OCI-LY7 (cell line): ENCODE measurements at regions not wholly inside any gene's neighbourhood (a gene's known extent, or its start where the extent isn't known, plus 50 kb on each side); places are given as distances from the start of the nearest gene placed in this dataset.

ENCODE experiments used
- BruUV-seq: library from RNA; stranded (reverse); fragments of 400-500 nt; replicated peaks from 2 replicates; lab custom pipeline; 2021; lab: Mats Ljungman, UMichigan
- CTCF ChIA-PET: fragments of 300-600 bp; sonication (Branson Sonifier 250); formaldehyde crosslinking; loops from one replicate; lab custom pipeline; 2022; ENCODE audit warnings: antibody characterized with exemption; ENCODE audit not compliant: unreplicated experiment; lab: Charles Lee
- POLR2A ChIA-PET: fragments of 300-600 bp; sonication (Branson Sonifier 250); formaldehyde crosslinking; loops from one replicate; lab custom pipeline; 2022; ENCODE audit warnings: antibody characterized with exemption; lab: Charles Lee
- DNase-seq: peaks from one replicate; pipeline ENCODE4 v3.0.0-alpha.2; 2015; ENCODE audit warnings: low spot score
- H2AFZ ChIP-seq: fragments of 200-600 bp; sonication (generic), shearing (Covaris generic); 2 replicates; pipeline ENCODE4 v1.6.1; 2014; ENCODE audit warnings: mild to moderate bottlenecking, antibody characterized with exemption, low read length, moderate library complexity
- H3K27ac ChIP-seq: fragments of 200-600 bp; sonication (generic); 2 replicates; pipeline ENCODE4 v1.5.1; 2014; ENCODE audit warnings: mixed run types, low read depth, mild to moderate bottlenecking, moderate library complexity, low read length, inconsistent platforms; ENCODE audit not compliant: poor library complexity, severe bottlenecking
- H3K36me3 ChIP-seq: fragments of 200-600 bp; sonication (generic); 2 replicates; pipeline ENCODE4 v1.6.1; 2014; ENCODE audit warnings: mild to moderate bottlenecking, antibody characterized with exemption, low read length, moderate library complexity, mixed read lengths; ENCODE audit not compliant: insufficient read depth
- H3K4me1 ChIP-seq: fragments of 200-600 bp; sonication (generic); 2 replicates; pipeline ENCODE4 v1.5.1; 2014; ENCODE audit warnings: mild to moderate bottlenecking, low read length; ENCODE audit not compliant: insufficient read depth, poor library complexity, severe bottlenecking
- H3K4me2 ChIP-seq: fragments of 200-600 bp; sonication (generic); 2 replicates; pipeline ENCODE4 v1.6.1; 2014; ENCODE audit warnings: mild to moderate bottlenecking, low read length
- H3K4me3 ChIP-seq: fragments of 200-600 bp; sonication (generic); 2 replicates; pipeline ENCODE4 v1.5.1; 2014; ENCODE audit warnings: mild to moderate bottlenecking, low read depth, low read length; ENCODE audit not compliant: poor library complexity, severe bottlenecking
- H3K79me2 ChIP-seq: fragments of 200-600 bp; sonication (generic); 2 replicates; pipeline ENCODE4 v1.6.1; 2016; ENCODE audit warnings: low read depth, mild to moderate bottlenecking, low read length, moderate library complexity, mixed read lengths; ENCODE audit not compliant: insufficient read depth
- H3K9me2 ChIP-seq: fragments of 200-600 bp; sonication (generic); 2 replicates; pipeline ENCODE4 v1.6.1; 2016; ENCODE audit warnings: mild to moderate bottlenecking, low read length, mixed read lengths; ENCODE audit not compliant: insufficient read depth
- H3K9me3 ChIP-seq: fragments of 200-600 bp; sonication (generic); 2 replicates; pipeline ENCODE4 v1.6.1; 2014; ENCODE audit warnings: mild to moderate bottlenecking, mixed run types, low read length, mixed read lengths
- H4K20me1 ChIP-seq: fragments of 200-600 bp; sonication (generic); 2 replicates; pipeline ENCODE4 v1.6.1; 2014; ENCODE audit warnings: mild to moderate bottlenecking, antibody characterized with exemption, low read length, moderate library complexity, mixed read lengths; ENCODE audit not compliant: insufficient read depth
- CTCF ChIP-seq: fragments of 200-600 bp; sonication (generic); conservative IDR thresholded peaks from 2 replicates; pipeline ENCODE4 v1.5.1; 2014; ENCODE audit warnings: mild to moderate bottlenecking, antibody characterized with exemption, low read length, moderate library complexity, mixed read lengths
- EZH2phosphoT487 ChIP-seq: fragments of 200-600 bp; sonication (generic); IDR thresholded peaks from 2 replicates; pipeline ENCODE4 v1.6.1; 2018; ENCODE audit warnings: low read depth, borderline replicate concordance, mild to moderate bottlenecking, mixed run types, antibody characterized with exemption, low read length, moderate library complexity, mixed read lengths
- intact Hi-C: fragments of 100-400 bp; cut with micrococcal nuclease; formaldehyde crosslinking; loops from one replicate; pipeline ENCODE4 v1.10.0; 2022; ENCODE audit not compliant: unreplicated experiment

GRCh38 chr18:46373791-46374190, 269.6 kb downstream of the HAUS1 start:
- TF ChIP-seq CTCF (no peak), EZH2phosphoT487 (no peak)
- POLR2A ChIA-PET, result no interaction called here
- Histone ChIP-seq H3K79me2 (no peaks in the 10 kb centered on the region), H3K4me1 (no peaks in the 10 kb centered on the region), H2AFZ (no peak overlapping the region), H3K36me3 (no peaks in the 10 kb centered on the region), H4K20me1 (no peaks in the 10 kb centered on the region), H3K9me2 (no peaks in the 10 kb centered on the region), H3K4me3 (no peak overlapping the region), H3K9me3 (no peaks in the 10 kb centered on the region), H3K27ac (no peak overlapping the region), H3K4me2 (no peak overlapping the region)
- intact Hi-C loops, result no loop called here
- CTCF ChIA-PET, result no interaction called here
- DNase-seq, result no peak
- no TSS peak for BruUV-seq

- H3K27ac ChIP-seq, result no peak overlapping the region
- no peak for TF ChIP-seq CTCF
- no peak for TF ChIP-seq EZH2phosphoT487
- H3K79me2 ChIP-seq, result no peaks in the 10 kb centered on the region
- no peaks in the 10 kb centered on the region for H4K20me1 ChIP-seq
- ChIA-PET POLR2A (no interaction called here), CTCF (no interaction called here)
- H3K36me3 ChIP-seq, result no peaks in the 10 kb centered on the region
- DNase-seq, result no peak
- H3K4me2 ChIP-seq, result no peak overlapping the region
- H3K9me3 ChIP-seq, result no peaks in the 10 kb centered on the region
- no peak overlapping the region for H3K4me3 ChIP-seq
- no peaks in the 10 kb centered on the region for H3K9me2 ChIP-seq
- no peak overlapping the region for H2AFZ ChIP-seq
- intact Hi-C loops, result no loop called here
- no TSS peak for BruUV-seq
- no peaks in the 10 kb centered on the region for H3K4me1 ChIP-seq
Observed at GRCh38 chr18:46374850-46375249, 270.7 kb downstream of the HAUS1 start.

- POLR2A ChIA-PET, result no interaction called here
- H2AFZ ChIP-seq, result no peak overlapping the region
- H3K4me1 ChIP-seq, result no peaks in the 10 kb centered on the region
- H3K9me3 ChIP-seq, result no peaks in the 10 kb centered on the region
- no peaks in the 10 kb centered on the region for H3K79me2 ChIP-seq
- CTCF ChIA-PET, result no interaction called here
- H4K20me1 ChIP-seq, result no peaks in the 10 kb centered on the region
- no peak for DNase-seq
- no peak overlapping the region for H3K4me3 ChIP-seq
- TF ChIP-seq EZH2phosphoT487, result no peak
- no peak for TF ChIP-seq CTCF
- intact Hi-C loops, result no loop called here
- H3K36me3 ChIP-seq, result no peaks in the 10 kb centered on the region
- BruUV-seq, result no TSS peak
- H3K9me2 ChIP-seq, result no peaks in the 10 kb centered on the region
- H3K27ac ChIP-seq, result no peak overlapping the region
- no peak overlapping the region for H3K4me2 ChIP-seq
Observed at GRCh38 chr18:46377557-46377956, 273.4 kb downstream of the HAUS1 start.
